Calu3 (cell line): ENCODE measurements at regions not wholly inside any gene's neighbourhood (a gene's known extent, or its start where the extent isn't known, plus 50 kb on each side); places are given as distances from the start of the nearest gene placed in this dataset.

Experiments
- BruUV-seq: library from RNA; stranded (reverse); fragments of 400-500 nt; replicated peaks from 2 replicates; lab custom pipeline; 2021; lab: Mats Ljungman, UMichigan
- CTCF ChIA-PET: fragments of 300-600 bp; sonication (Branson Sonifier 250); formaldehyde crosslinking; loops from one replicate; lab custom pipeline; 2022; ENCODE audit warnings: antibody characterized with exemption; lab: Charles Lee
- DNase-seq: peaks from one replicate; pipeline ENCODE4 v3.0.0; 2022
- H3K27ac Mint-ChIP-seq: one replicate; pipeline ENCODE4 v1.8.0; 2022; ENCODE audit warnings: mixed read lengths; ENCODE audit not compliant: unreplicated experiment
- H3K27me3 Mint-ChIP-seq: one replicate; pipeline ENCODE4 v1.8.0; 2022; ENCODE audit warnings: mixed read lengths; ENCODE audit not compliant: unreplicated experiment
- H3K36me3 Mint-ChIP-seq: one replicate; pipeline ENCODE4 v1.8.0; 2022; ENCODE audit warnings: mild to moderate bottlenecking, moderate library complexity, mixed read lengths; ENCODE audit not compliant: insufficient read depth, unreplicated experiment
- H3K4me1 Mint-ChIP-seq: one replicate; pipeline ENCODE4 v1.8.0; 2022; ENCODE audit warnings: mild to moderate bottlenecking, low read depth, mixed read lengths; ENCODE audit not compliant: unreplicated experiment
- H3K4me3 Mint-ChIP-seq: one replicate; pipeline ENCODE4 v1.8.0; 2022; ENCODE audit warnings: mild to moderate bottlenecking, low read depth, moderate library complexity, mixed read lengths; ENCODE audit not compliant: unreplicated experiment
- H3K9me3 Mint-ChIP-seq: one replicate; pipeline ENCODE4 v1.8.0; 2022; ENCODE audit warnings: low read depth, mixed read lengths; ENCODE audit not compliant: unreplicated experiment
- intact Hi-C: fragments of 100-400 bp; cut with micrococcal nuclease; formaldehyde crosslinking; loops from one replicate; pipeline ENCODE4 v1.10.0; 2022; ENCODE audit not compliant: unreplicated experiment
- TF ChIP-seq, protein P1 (sequence below): fragments of 200-600 bp; IDR thresholded peaks from one replicate; pipeline ENCODE4 v1.8.0; 2022; ENCODE audit warnings: antibody characterized with exemption; ENCODE audit not compliant: unreplicated experiment

DNA sequence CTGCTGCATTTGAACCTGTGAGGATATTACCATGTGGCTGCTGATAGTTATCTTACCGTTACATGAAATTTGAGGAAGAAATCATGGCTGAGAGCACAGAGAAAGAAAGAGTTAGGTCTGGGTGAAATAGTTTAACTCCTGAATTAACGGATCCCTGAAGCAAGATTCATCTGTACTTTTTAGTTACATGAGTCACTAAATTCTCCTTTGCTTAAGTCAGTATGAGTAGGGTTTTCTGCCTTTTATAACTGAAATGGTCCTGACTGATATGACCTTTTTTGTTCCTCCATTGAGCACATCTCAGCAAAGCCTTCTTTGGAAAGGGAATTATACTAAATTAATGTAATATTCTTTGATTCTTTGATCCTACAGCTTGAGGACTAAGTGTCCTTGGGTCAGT is 333.3 kb upstream of the ZFP64 start:
- TF ChIP-seq, protein P1, sequence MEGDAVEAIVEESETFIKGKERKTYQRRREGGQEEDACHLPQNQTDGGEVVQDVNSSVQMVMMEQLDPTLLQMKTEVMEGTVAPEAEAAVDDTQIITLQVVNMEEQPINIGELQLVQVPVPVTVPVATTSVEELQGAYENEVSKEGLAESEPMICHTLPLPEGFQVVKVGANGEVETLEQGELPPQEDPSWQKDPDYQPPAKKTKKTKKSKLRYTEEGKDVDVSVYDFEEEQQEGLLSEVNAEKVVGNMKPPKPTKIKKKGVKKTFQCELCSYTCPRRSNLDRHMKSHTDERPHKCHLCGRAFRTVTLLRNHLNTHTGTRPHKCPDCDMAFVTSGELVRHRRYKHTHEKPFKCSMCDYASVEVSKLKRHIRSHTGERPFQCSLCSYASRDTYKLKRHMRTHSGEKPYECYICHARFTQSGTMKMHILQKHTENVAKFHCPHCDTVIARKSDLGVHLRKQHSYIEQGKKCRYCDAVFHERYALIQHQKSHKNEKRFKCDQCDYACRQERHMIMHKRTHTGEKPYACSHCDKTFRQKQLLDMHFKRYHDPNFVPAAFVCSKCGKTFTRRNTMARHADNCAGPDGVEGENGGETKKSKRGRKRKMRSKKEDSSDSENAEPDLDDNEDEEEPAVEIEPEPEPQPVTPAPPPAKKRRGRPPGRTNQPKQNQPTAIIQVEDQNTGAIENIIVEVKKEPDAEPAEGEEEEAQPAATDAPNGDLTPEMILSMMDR, result no peak
- Mint-ChIP-seq H3K27ac (no peak overlapping the region), H3K4me3 (no peak overlapping the region), H3K9me3 (peaks cover 8% of the 10 kb centered on the region), H3K36me3 (no peaks in the 10 kb centered on the region), H3K27me3 (no peaks in the 10 kb centered on the region), H3K4me1 (no peaks in the 10 kb centered on the region)
- intact Hi-C loops, result no loop called here
- no peak for DNase-seq
- CTCF ChIA-PET, result no interaction called here
- no TSS peak for BruUV-seq

GRCh38 chr20:52518735-52519134 is 327.2 kb upstream of the ZFP64 start:
- intact Hi-C loops, result no loop called here
- H3K9me3 Mint-ChIP-seq, result peaks cover 14% of the 10 kb centered on the region
- no peaks in the 10 kb centered on the region for H3K4me1 Mint-ChIP-seq
- no peak overlapping the region for H3K27ac Mint-ChIP-seq
- no TSS peak for BruUV-seq
- TF ChIP-seq, protein P1, result no peak
- CTCF ChIA-PET, result no interaction called here
- DNase-seq, result no peak
- no peak overlapping the region for H3K4me3 Mint-ChIP-seq
- no peaks in the 10 kb centered on the region for H3K36me3 Mint-ChIP-seq
- no peaks in the 10 kb centered on the region for H3K27me3 Mint-ChIP-seq

DNA sequence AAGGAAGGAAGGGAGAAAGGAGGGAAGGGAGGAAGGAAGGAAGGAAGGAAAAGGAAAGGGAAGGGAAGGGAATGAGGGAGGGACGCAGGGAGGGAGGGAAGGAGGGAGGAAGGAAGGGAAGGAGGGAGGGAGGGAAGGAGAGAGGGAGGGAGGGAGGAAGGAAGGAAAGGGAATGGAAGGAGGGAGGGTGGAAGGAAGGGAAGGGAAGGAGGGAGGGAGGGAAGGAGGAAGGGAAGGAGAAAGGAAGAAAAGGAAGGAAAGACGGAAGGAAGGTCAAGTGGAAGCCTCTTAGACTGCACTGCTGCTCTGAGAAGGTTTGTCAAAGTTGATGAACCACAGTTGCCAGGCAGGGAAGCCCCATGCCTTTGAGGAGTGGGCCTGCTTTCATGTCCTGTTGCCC is 324.3 kb upstream of the ZFP64 start:
- Mint-ChIP-seq H3K4me1 (no peaks in the 10 kb centered on the region), H3K27me3 (no peaks in the 10 kb centered on the region), H3K27ac (no peak overlapping the region), H3K4me3 (no peak overlapping the region), H3K36me3 (no peaks in the 10 kb centered on the region), H3K9me3 (peaks cover 8% of the 10 kb centered on the region)
- no peak for DNase-seq
- intact Hi-C loops, result no loop called here
- CTCF ChIA-PET, result no interaction called here
- no TSS peak for BruUV-seq
- TF ChIP-seq, protein P1, result no peak

GRCh38 chr20:52500157-52500556 is 308.6 kb upstream of the ZFP64 start:
- no peak overlapping the region for H3K27ac Mint-ChIP-seq

More at GRCh38 chr20:52500157-52500556, 308.6 kb upstream of the ZFP64 start:
- DNase-seq, result no peak
- BruUV-seq, result no TSS peak
- Mint-ChIP-seq H3K4me3 (no peak overlapping the region), H3K4me1 (no peaks in the 10 kb centered on the region), H3K27me3 (no peaks in the 10 kb centered on the region), H3K9me3 (peaks cover 6% of the 10 kb centered on the region), H3K36me3 (no peaks in the 10 kb centered on the region)
- CTCF ChIA-PET, result interaction anchor here (0.7 kb wide), 1 partner anchor 294 kb away, joined by 3 read pairs; no protein-coding TSS in a partner anchor
- TF ChIP-seq, protein P1, result no peak
- intact Hi-C loops, result no loop called here
